ENCODE measurements at regions not wholly inside any gene's neighbourhood (a gene's known extent, or its start where the extent isn't known, plus 50 kb on each side); places are given as distances from the start of the nearest gene placed in this dataset.

- TF ChIP-seq GATA1 (IDR thresholded peaks at IDR 0.05; ENCODE audit: low read depth, low read length) (no peak), POLR2A (IDR thresholded peaks at IDR 0.05; ENCODE audit: low read length) (no peak)
- no peak for DNase-seq
Observed at GRCh38 chr4:121479808-121480207, 99.0 kb upstream of the QRFPR start.

GRCh38 chr4:121477480-121477879 is 96.7 kb upstream of the QRFPR start:
- TF ChIP-seq GATA1 (IDR thresholded peaks at IDR 0.05; ENCODE audit: low read depth, low read length), result no peak
- no peak for TF ChIP-seq POLR2A (IDR thresholded peaks at IDR 0.05; ENCODE audit: low read length)
- DNase-seq, result no peak

- DNase-seq, result no peak
- TF ChIP-seq GATA1 (IDR thresholded peaks at IDR 0.05; ENCODE audit: low read depth, low read length) (no peak), POLR2A (IDR thresholded peaks at IDR 0.05; ENCODE audit: low read length) (no peak)
Observed at GRCh38 chr4:121477079-121477478, 96.3 kb upstream of the QRFPR start.

GRCh38 chr4:121472937-121473721 is 92.3 kb upstream of the QRFPR start:
- no peak for TF ChIP-seq GATA1 (IDR thresholded peaks at IDR 0.05; ENCODE audit: low read depth, low read length)
- no peak for TF ChIP-seq POLR2A (IDR thresholded peaks at IDR 0.05; ENCODE audit: low read length)
- no peak for DNase-seq

- TF ChIP-seq GATA1 (IDR thresholded peaks at IDR 0.05; ENCODE audit: low read depth, low read length) (no peak), POLR2A (IDR thresholded peaks at IDR 0.05; ENCODE audit: low read length) (no peak)
- no peak for DNase-seq
Observed at GRCh38 chr4:121464854-121465253, 84.0 kb upstream of the QRFPR start.

- no peak for TF ChIP-seq POLR2A (IDR thresholded peaks at IDR 0.05; ENCODE audit: low read length)
- TF ChIP-seq GATA1 (IDR thresholded peaks at IDR 0.05; ENCODE audit: low read depth, low read length), result no peak
- DNase-seq, result peak; percentile 15 to 53
Observed at GRCh38 chr4:121462660-121463261, 81.9 kb upstream of the QRFPR start.

GRCh38 chr4:121459026-121459425 is 78.2 kb upstream of the QRFPR start:
- TF ChIP-seq GATA1 (IDR thresholded peaks at IDR 0.05; ENCODE audit: low read depth, low read length), result no peak
- no peak for TF ChIP-seq POLR2A (IDR thresholded peaks at IDR 0.05; ENCODE audit: low read length)
- no peak for DNase-seq

GRCh38 chr4:121457278-121457875 is 76.6 kb upstream of the QRFPR start:
- TF ChIP-seq POLR2A (IDR thresholded peaks at IDR 0.05; ENCODE audit: low read length), result no peak
- no peak for TF ChIP-seq GATA1 (IDR thresholded peaks at IDR 0.05; ENCODE audit: low read depth, low read length)
- no peak for DNase-seq

- TF ChIP-seq GATA1 (IDR thresholded peaks at IDR 0.05; ENCODE audit: low read depth, low read length) (no peak), POLR2A (IDR thresholded peaks at IDR 0.05; ENCODE audit: low read length) (no peak)
- DNase-seq, result no peak
Observed at GRCh38 chr4:121455285-121455684, 74.5 kb upstream of the QRFPR start.

- no peak for DNase-seq
- TF ChIP-seq POLR2A (IDR thresholded peaks at IDR 0.05; ENCODE audit: low read length) (no peak), GATA1 (IDR thresholded peaks at IDR 0.05; ENCODE audit: low read depth, low read length) (no peak)
Observed at GRCh38 chr4:121454251-121454979, 73.6 kb upstream of the QRFPR start.

GRCh38 chr4:121451310-121451709 is 70.5 kb upstream of the QRFPR start:
- no peak for DNase-seq
- TF ChIP-seq POLR2A (IDR thresholded peaks at IDR 0.05; ENCODE audit: low read length) (no peak), GATA1 (IDR thresholded peaks at IDR 0.05; ENCODE audit: low read depth, low read length) (no peak)

GRCh38 chr4:121449416-121449815 is 68.6 kb upstream of the QRFPR start:
- DNase-seq, result no peak
- TF ChIP-seq GATA1 (IDR thresholded peaks at IDR 0.05; ENCODE audit: low read depth, low read length) (no peak), POLR2A (IDR thresholded peaks at IDR 0.05; ENCODE audit: low read length) (no peak)

- TF ChIP-seq GATA1 (IDR thresholded peaks at IDR 0.05; ENCODE audit: low read depth, low read length), result no peak
- no peak for TF ChIP-seq POLR2A (IDR thresholded peaks at IDR 0.05; ENCODE audit: low read length)
- peak in 1 of 2 experiments; percentile 1 for DNase-seq
Observed at GRCh38 chr4:121448231-121448630, 67.4 kb upstream of the QRFPR start.

GRCh38 chr4:121439669-121440068 is 58.9 kb upstream of the QRFPR start:
- TF ChIP-seq GATA1 (IDR thresholded peaks at IDR 0.05; ENCODE audit: low read depth, low read length), result no peak
- no peak for TF ChIP-seq POLR2A (IDR thresholded peaks at IDR 0.05; ENCODE audit: low read length)
- no peak for DNase-seq

All from erythroblast (primary cell).